Stimulated activated naive CD8-positive, alpha-beta T cell treated with anti-CD3 and anti-CD28 coated beads, Interleukin-15, Interleukin-2, amounts not matched to agents 100 ng/mL and 50 ng/mL, for 24 hours (primary cell): ENCODE measurements at regions not wholly inside any gene's neighbourhood (a gene's known extent, or its start where the extent isn't known, plus 50 kb on each side); places are given as distances from the start of the nearest gene placed in this dataset.

ENCODE experiments used
- H3K27ac Mint-ChIP-seq: one replicate; pipeline ENCODE4 v1.8.0; 2021; ENCODE audit warnings: mild to moderate bottlenecking, mixed read lengths
- H3K27me3 Mint-ChIP-seq: one replicate; pipeline ENCODE4 v1.8.0; 2021; ENCODE audit warnings: mixed read lengths
- H3K36me3 Mint-ChIP-seq: one replicate; pipeline ENCODE4 v1.8.0; 2021; ENCODE audit warnings: low read depth, mixed read lengths
- H3K4me1 Mint-ChIP-seq: one replicate; pipeline ENCODE4 v1.8.0; 2021; ENCODE audit warnings: low read depth, mixed read lengths
- H3K4me3 Mint-ChIP-seq: one replicate; pipeline ENCODE4 v1.8.0; 2021; ENCODE audit warnings: mild to moderate bottlenecking, mixed read lengths
- H3K9me3 Mint-ChIP-seq: one replicate; pipeline ENCODE4 v1.8.0; 2021; ENCODE audit warnings: mixed read lengths

DNA sequence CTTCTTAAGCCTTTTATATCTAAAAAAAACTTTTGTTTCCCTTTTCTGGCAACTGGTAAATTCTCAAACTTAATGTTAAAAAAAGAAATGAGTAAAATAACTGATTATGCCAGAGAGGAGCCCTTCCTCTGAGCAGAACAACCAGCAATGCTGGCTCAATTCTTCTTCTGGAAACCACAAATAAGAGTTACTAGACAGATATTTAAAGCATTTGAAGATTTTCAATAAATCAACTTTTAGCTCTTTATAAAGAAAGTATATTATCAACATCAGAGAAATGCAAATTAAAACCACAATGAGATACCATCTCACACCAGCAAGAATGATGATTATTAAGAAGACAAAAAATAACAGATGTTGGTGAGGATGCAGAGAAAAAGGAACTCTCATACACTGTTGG is 61.1 kb upstream of the TCF21 start:
- no peaks in the 10 kb centered on the region for H3K36me3 Mint-ChIP-seq
- H3K27me3 Mint-ChIP-seq, result peaks cover 33% of the 10 kb centered on the region
- H3K4me1 Mint-ChIP-seq, result no peaks in the 10 kb centered on the region
- no peak overlapping the region for H3K27ac Mint-ChIP-seq
- H3K9me3 Mint-ChIP-seq, result peaks cover 4% of the 10 kb centered on the region
- H3K4me3 Mint-ChIP-seq, result no peak overlapping the region

DNA sequence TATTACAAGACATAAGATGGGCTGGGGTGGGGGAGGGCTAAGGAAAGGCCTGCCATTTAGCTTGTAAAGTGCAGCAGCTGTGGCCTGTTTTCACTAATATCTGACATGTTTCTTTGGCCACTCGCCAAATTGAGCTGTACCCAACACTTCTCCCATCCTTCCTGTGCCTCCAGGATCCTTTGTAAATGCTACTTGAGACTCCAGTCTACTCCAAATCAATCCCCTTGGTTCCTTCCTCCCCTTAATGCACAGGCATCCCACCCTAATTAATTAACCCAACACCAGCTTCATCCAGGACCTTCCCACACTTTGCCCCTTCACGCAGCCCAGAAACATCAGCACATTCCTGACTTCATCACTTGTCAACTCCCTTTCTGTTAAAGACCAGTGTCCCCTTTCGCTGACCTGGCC is 55.0 kb upstream of the TCF21 start:
- no peak overlapping the region for H3K27ac Mint-ChIP-seq
- peaks cover 52% of the 10 kb centered on the region for H3K27me3 Mint-ChIP-seq
- H3K4me3 Mint-ChIP-seq, result no peak overlapping the region
- H3K9me3 Mint-ChIP-seq, result no peaks in the 10 kb centered on the region
- H3K4me1 Mint-ChIP-seq, result no peaks in the 10 kb centered on the region
- H3K36me3 Mint-ChIP-seq, result no peaks in the 10 kb centered on the region

DNA sequence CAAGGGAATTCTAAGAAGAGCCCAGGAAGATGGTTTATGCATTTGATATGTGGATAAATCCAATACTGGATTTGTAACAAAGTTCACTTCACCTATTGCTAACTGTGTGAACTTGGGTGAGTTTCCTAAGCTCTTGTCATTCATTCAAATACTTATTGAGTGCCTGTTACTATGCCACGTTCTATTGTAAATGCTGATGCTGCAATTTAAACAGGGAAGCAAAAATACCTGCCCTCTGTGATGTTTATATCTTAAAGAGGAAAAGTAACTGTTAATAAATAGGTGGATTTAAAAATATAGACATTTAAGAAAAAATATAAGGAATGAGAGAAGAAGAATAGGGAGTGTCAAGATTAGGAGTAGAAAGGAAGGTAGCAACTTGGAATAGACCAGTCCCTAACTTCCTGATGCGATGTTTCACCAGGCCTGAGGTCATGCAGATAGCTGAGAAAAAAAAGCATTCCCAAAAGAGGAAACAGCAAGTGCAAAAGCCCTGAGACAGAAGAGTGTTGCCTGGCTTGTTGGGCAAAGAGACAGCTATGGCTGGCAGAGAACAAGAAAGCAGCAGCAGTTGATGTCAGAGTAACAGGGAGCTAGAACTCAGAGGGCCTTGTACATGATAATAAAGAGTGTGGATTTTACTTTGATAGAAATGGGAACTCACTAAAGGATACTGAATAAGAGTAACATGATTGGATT is 54.3 kb upstream of the TCF21 start:
- no peaks in the 10 kb centered on the region for H3K36me3 Mint-ChIP-seq
- peaks cover 57% of the 10 kb centered on the region for H3K27me3 Mint-ChIP-seq
- no peak overlapping the region for H3K27ac Mint-ChIP-seq
- no peak overlapping the region for H3K4me3 Mint-ChIP-seq
- H3K4me1 Mint-ChIP-seq, result no peaks in the 10 kb centered on the region
- no peaks in the 10 kb centered on the region for H3K9me3 Mint-ChIP-seq

DNA sequence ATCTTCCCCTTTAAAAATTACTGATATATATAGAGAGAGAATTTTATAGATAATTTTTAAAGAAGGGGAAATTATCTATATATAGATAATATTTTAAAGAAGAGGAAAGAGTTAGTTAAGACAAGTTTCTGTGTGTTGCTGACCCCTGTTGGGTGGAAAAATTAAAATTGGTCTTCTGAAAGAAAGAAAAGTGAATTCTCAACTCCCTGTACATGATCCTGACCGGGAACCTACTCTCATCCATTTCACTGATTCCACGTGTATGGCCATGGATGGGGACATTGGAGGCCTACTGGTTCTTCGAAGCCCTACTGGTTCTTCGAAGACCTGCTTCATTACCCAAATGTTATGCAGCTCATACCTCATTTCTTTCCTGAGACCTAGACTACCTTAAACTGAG is 53.0 kb upstream of the TCF21 start:
- H3K4me3 Mint-ChIP-seq, result no peak overlapping the region
- no peaks in the 10 kb centered on the region for H3K9me3 Mint-ChIP-seq
- H3K27me3 Mint-ChIP-seq, result peaks cover 49% of the 10 kb centered on the region
- H3K4me1 Mint-ChIP-seq, result no peaks in the 10 kb centered on the region
- H3K27ac Mint-ChIP-seq, result no peak overlapping the region
- H3K36me3 Mint-ChIP-seq, result no peaks in the 10 kb centered on the region

DNA sequence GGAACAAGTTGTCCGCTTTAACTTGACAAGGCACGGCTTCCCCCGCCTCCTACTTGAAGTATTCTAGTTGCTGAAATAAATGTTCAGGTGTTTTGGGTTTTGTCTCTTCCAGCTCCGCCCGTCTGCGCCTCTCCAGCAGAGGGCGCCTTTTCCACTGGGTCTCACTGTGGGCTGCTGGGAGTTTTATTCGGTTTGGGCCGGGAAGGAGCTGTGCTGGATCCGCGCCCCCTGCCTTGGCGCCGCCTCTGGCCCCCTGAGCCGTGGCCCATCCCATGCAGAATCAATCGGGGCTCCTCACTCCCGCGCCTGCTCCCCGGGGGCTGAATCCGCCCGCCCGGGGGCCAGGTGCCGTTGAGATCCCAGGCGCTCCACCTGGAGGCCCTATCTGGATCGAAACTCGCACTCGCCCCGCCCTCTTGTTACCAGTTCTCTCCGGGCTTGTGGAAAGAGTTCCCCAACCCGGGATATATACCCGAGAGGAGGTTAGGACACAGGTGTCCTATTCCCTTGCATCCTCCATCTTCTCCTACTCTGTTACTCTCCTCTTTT is 51.0 kb upstream of the TCF21 start:
- peaks cover 45% of the 10 kb centered on the region for H3K27me3 Mint-ChIP-seq
- H3K4me1 Mint-ChIP-seq, result no peaks in the 10 kb centered on the region
- no peaks in the 10 kb centered on the region for H3K9me3 Mint-ChIP-seq
- no peak overlapping the region for H3K27ac Mint-ChIP-seq
- no peaks in the 10 kb centered on the region for H3K36me3 Mint-ChIP-seq
- peak overlapping the region; percentile 54 for H3K4me3 Mint-ChIP-seq
